ENCODE measurements at regions not wholly inside any gene's neighbourhood (a gene's known extent, or its start where the extent isn't known, plus 50 kb on each side); places are given as distances from the start of the nearest gene placed in this dataset.

DNA sequence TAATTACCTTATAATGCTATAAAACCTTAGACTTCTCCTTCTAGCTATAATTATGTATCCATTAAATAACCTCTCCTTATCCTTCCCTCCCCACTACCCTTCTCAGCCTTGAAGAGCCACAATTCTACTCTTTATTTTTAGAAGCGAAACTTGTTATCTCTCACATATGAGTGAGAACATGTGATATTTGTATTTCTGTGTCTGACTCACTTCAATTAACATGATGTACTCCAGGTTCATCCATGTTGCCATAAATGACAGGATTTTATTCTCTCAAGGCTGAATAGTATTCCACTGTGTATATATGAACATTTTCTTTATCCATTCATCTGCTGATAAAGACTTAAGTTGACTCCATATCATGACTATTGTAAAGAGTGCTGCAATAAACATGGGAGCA lies 485.6 kb downstream of the FLRT2 start:
- TF ChIP-seq CTCF (IDR thresholded peaks at IDR 0.05; ENCODE audit: partially characterized antibody, unreplicated experiment), result no peak
- DNase-seq, result no peak
- Mint-ChIP-seq H3K27me3 (ENCODE audit: unreplicated experiment) (no peaks in the 10 kb centered on the region), H3K4me3 (ENCODE audit: unreplicated experiment) (no peak overlapping the region), H3K4me1 (ENCODE audit: low read depth, unreplicated experiment) (peaks cover 3% of the 10 kb centered on the region), H3K27ac (ENCODE audit: unreplicated experiment) (no peak overlapping the region), H3K36me3 (ENCODE audit: unreplicated experiment) (no peaks in the 10 kb centered on the region), H3K9me3 (ENCODE audit: unreplicated experiment) (no peaks in the 10 kb centered on the region)

GRCh38 chr14:86013641-86014040 lies 483.7 kb downstream of the FLRT2 start:
- DNase-seq, result no peak
- Mint-ChIP-seq H3K4me1 (ENCODE audit: low read depth, unreplicated experiment) (no peaks in the 10 kb centered on the region), H3K9me3 (ENCODE audit: unreplicated experiment) (no peaks in the 10 kb centered on the region), H3K27ac (ENCODE audit: unreplicated experiment) (no peak overlapping the region), H3K27me3 (ENCODE audit: unreplicated experiment) (no peaks in the 10 kb centered on the region), H3K36me3 (ENCODE audit: unreplicated experiment) (no peaks in the 10 kb centered on the region), H3K4me3 (ENCODE audit: unreplicated experiment) (no peak overlapping the region)
- no peak for TF ChIP-seq CTCF (IDR thresholded peaks at IDR 0.05; ENCODE audit: partially characterized antibody, unreplicated experiment)

GRCh38 chr14:86012461-86012860 lies 482.5 kb downstream of the FLRT2 start:
- Mint-ChIP-seq H3K9me3 (ENCODE audit: unreplicated experiment) (no peaks in the 10 kb centered on the region), H3K27ac (ENCODE audit: unreplicated experiment) (no peak overlapping the region), H3K36me3 (ENCODE audit: unreplicated experiment) (no peaks in the 10 kb centered on the region), H3K27me3 (ENCODE audit: unreplicated experiment) (no peaks in the 10 kb centered on the region), H3K4me1 (ENCODE audit: low read depth, unreplicated experiment) (no peaks in the 10 kb centered on the region), H3K4me3 (ENCODE audit: unreplicated experiment) (no peak overlapping the region)
- TF ChIP-seq CTCF (IDR thresholded peaks at IDR 0.05; ENCODE audit: partially characterized antibody, unreplicated experiment), result no peak
- no peak for DNase-seq

- Mint-ChIP-seq H3K27me3 (ENCODE audit: unreplicated experiment) (no peaks in the 10 kb centered on the region), H3K27ac (ENCODE audit: unreplicated experiment) (no peak overlapping the region), H3K4me3 (ENCODE audit: unreplicated experiment) (no peak overlapping the region), H3K36me3 (ENCODE audit: unreplicated experiment) (no peaks in the 10 kb centered on the region), H3K4me1 (ENCODE audit: low read depth, unreplicated experiment) (peaks cover 12% of the 10 kb centered on the region), H3K9me3 (ENCODE audit: unreplicated experiment) (no peaks in the 10 kb centered on the region)
- no peak for DNase-seq
- no peak for TF ChIP-seq CTCF (IDR thresholded peaks at IDR 0.05; ENCODE audit: partially characterized antibody, unreplicated experiment)
Observed at GRCh38 chr14:86003998-86004397, 474.1 kb downstream of the FLRT2 start.

DNA sequence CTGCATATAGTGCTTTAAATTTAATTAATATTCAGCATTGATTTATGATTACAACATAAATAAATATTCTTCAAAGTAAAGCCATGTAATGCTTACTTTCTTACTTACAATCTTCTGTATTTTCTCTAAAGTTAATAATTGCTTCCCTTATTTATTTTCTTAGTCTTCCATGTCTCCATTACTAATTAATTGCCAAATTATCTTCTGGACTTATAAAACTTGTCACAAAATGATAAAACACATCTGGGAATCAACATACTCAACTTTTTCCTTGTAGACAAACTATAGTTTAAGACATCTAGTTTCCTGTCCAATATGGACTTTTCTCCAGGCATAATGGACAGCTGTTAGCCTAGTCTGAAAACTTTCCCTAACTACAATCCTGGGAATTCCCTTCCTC lies 466.6 kb downstream of the FLRT2 start:
- H3K27me3 Mint-ChIP-seq (ENCODE audit: unreplicated experiment), result no peaks in the 10 kb centered on the region
- no peaks in the 10 kb centered on the region for H3K36me3 Mint-ChIP-seq (ENCODE audit: unreplicated experiment)
- H3K9me3 Mint-ChIP-seq (ENCODE audit: unreplicated experiment), result no peaks in the 10 kb centered on the region
- no peak overlapping the region for H3K4me3 Mint-ChIP-seq (ENCODE audit: unreplicated experiment)
- TF ChIP-seq CTCF (IDR thresholded peaks at IDR 0.05; ENCODE audit: partially characterized antibody, unreplicated experiment), result no peak
- H3K4me1 Mint-ChIP-seq (ENCODE audit: low read depth, unreplicated experiment), result no peaks in the 10 kb centered on the region
- no peak for DNase-seq
- H3K27ac Mint-ChIP-seq (ENCODE audit: unreplicated experiment), result no peak overlapping the region

All from glutamatergic neuron (in vitro differentiated cells).